H1 (cell line): ENCODE measurements at regions not wholly inside any gene's neighbourhood (a gene's known extent, or its start where the extent isn't known, plus 50 kb on each side); places are given as distances from the start of the nearest gene placed in this dataset.

Experiments used
- ASH2L ChIP-seq: fragments of 200-600, 300-600 bp; sonication (generic); IDR thresholded peaks from one replicate; pipeline ENCODE4 v1.7.1; 2017; ENCODE audit warnings: low read length
- BACH1 ChIP-seq: IDR thresholded peaks from 2 replicates; pipeline ENCODE4 v1.6.1; 2012; ENCODE audit warnings: low read length, improper control_type of control experiment
- JUND ChIP-seq: IDR thresholded peaks from 2 replicates; pipeline ENCODE4 v1.6.1; 2011; ENCODE audit warnings: mild to moderate bottlenecking, improper control_type of control experiment, low read length
- RXRA ChIP-seq: IDR thresholded peaks from 2 replicates; pipeline ENCODE4 v1.6.1; 2011; ENCODE audit warnings: low read depth, mild to moderate bottlenecking, low read length, moderate library complexity; ENCODE audit not compliant: insufficient read depth
- SAP30 ChIP-seq: fragments of 300-600 bp; sonication (generic); IDR thresholded peaks from 2 replicates; pipeline ENCODE4 v1.7.1; 2012; ENCODE audit warnings: low read length, moderate library complexity, mild to moderate bottlenecking, inconsistent platforms; ENCODE audit not compliant: insufficient read depth, insufficient replicate concordance
- SP4 ChIP-seq: IDR thresholded peaks from 2 replicates; pipeline ENCODE4 v1.6.1; 2012; ENCODE audit warnings: low read length, inconsistent platforms
- TAF1 ChIP-seq: IDR thresholded peaks from 2 replicates; pipeline ENCODE4 v1.6.1; 2011; ENCODE audit warnings: mild to moderate bottlenecking, low read depth, low read length
- TBP ChIP-seq: IDR thresholded peaks from 2 replicates; pipeline ENCODE4 v1.6.1; 2011; ENCODE audit warnings: low read depth, low read length, improper control_type of control experiment

DNA sequence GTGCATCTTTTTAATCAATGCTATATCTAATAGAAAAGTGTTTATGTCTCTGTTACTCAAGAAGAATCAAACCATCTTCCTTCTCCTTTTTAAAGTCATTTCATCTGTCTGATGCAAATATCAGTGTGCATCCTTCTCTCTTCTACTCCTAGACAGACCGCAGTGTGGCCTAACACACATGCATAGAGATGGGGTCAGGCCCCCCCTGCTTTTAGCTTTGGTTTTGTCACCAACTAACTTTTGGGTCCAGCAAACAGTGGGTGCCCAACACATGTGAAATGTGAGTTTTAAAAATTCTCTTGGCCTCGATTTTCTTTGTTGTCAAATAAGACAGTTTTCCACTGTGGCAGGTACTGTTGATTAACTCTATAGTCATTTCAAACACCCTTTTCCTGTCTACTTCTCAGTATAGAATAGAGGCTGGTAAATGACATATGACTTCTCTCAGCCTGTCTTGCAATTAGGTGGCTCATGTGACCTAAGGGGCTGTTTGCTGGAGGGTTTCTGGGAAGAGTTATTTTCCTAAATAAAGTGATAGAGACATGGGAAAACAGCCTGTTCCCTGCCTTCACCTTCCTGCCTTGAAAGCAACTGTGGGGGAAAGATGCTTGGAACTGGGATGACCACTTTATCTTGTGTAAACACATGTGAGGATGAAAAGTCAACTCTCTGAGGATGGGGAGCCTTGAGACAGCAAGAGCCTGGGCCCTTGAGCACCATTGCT, 65.7 kb upstream of the DARS1 start (continued):
- TF ChIP-seq SAP30 (no peak), SP4 (no peak), BACH1 (no peak), ASH2L (no peak), TAF1 (no peak), JUND (no peak), RXRA (no peak), TBP (no peak)
- TF ChIP-seq, all 59 proteins: peak for 0
